ENCODE measurements at regions not wholly inside any gene's neighbourhood (a gene's known extent, or its start where the extent isn't known, plus 50 kb on each side); places are given as distances from the start of the nearest gene placed in this dataset.

GRCh38 chr9:92185681-92186080 is 70.5 kb upstream of the SPTLC1 start:
- peaks cover 0 to 7% (median 0%) of the 10 kb centered on the region in 4 experiments; a peak in 1 of 7 replicates for H3K4me1 ChIP-seq (replicated peaks in 1 of 4; ENCODE audit: control insufficient read depth in 3 of 4, insufficient read depth in 4 of 4, low read length in 3 of 4)
- FAIRE-seq (no peak), DNase-seq (ENCODE audit: low read depth in 1 of 2, low spot score in 2 of 2) (no peak)
- H3K4me3 ChIP-seq (ENCODE audit: extremely low read depth in 1 of 4, insufficient read depth in 2 of 4, low read depth in 3 of 4, low read length in 4 of 4): no peak overlapping the region
- no peak overlapping the region for H2BK5ac ChIP-seq (ENCODE audit: low read depth, low read length)
- H3K56ac ChIP-seq (replicated peaks; ENCODE audit: insufficient read length, low read depth, low read length): no peak overlapping the region
- ChIA-PET CTCF (ENCODE audit: partially characterized antibody) (interaction anchor here (1.6 to 3.2 kb wide), 2 partner anchors 9 to 48 kb away, joined by 4 to 30 read pairs; no protein-coding TSS in a partner anchor), POLR2A (ENCODE audit: partially characterized antibody) (no interaction called here)
- WGBS, 2 experiments (ENCODE audit: extremely low coverage in 1 of 2, insufficient coverage in 1 of 2, insufficient read length in 1 of 2, insufficient replicate concordance in 2 of 2, low coverage in 1 of 2, low lambda C conversion rate in 2 of 2, missing lambda C conversion rate in 1 of 2): 95% methylated on average over 5 of the region's 5 CpGs; no CpG with 5 or more reads in 1 of the 2 experiments
- H3K9me3 ChIP-seq (ENCODE audit: insufficient read depth in 2 of 2, low read depth in 1 of 2, low read length in 1 of 2): peaks cover 4 to 7% of the 10 kb centered on the region in 2 experiments; a peak in 1 of 4 replicates
- H2BK120ac ChIP-seq (replicated peaks; ENCODE audit: low read depth, low read length): no peak overlapping the region
- H3K23me2 ChIP-seq (ENCODE audit: low read depth, low read length): peaks cover 7% of the 10 kb centered on the region; the same call in 1 of the 2 replicates
- no peak overlapping the region for H2AK5ac ChIP-seq (ENCODE audit: low read depth, low read length)
- no peak overlapping the region for H3K4me2 ChIP-seq (ENCODE audit: insufficient read depth in 1 of 2, low read depth in 2 of 2, low read length in 2 of 2)
- H2BK20ac ChIP-seq (ENCODE audit: low read length): no peak overlapping the region
- no peak overlapping the region for H2AFZ ChIP-seq (ENCODE audit: low read length)
- H3K79me1 ChIP-seq (ENCODE audit: low read depth, low read length): no peaks in the 10 kb centered on the region; the same call in 1 of the 2 replicates
- H4K91ac ChIP-seq (replicated peaks; ENCODE audit: insufficient read length, low read length): no peak overlapping the region
- H3K79me2 ChIP-seq (ENCODE audit: control insufficient read depth in 1 of 2, insufficient read depth in 2 of 2, low read length in 2 of 2): no peaks in the 10 kb centered on the region
- no peak overlapping the region for H3K23ac ChIP-seq (ENCODE audit: insufficient read length)
- H2BK12ac ChIP-seq (ENCODE audit: low read depth, low read length): no peak overlapping the region
- H3K27me3 ChIP-seq (replicated peaks in 1 of 4; ENCODE audit: control insufficient read depth in 3 of 4, extremely low read depth in 1 of 4, insufficient read depth in 3 of 4, low read length in 3 of 4): peaks cover 0 to 1% (median 0%) of the 10 kb centered on the region in 4 experiments; a peak in 1 of 7 replicates
- no peak overlapping the region for H3K4ac ChIP-seq (replicated peaks; ENCODE audit: insufficient read length, low read depth, low read length)
- no peaks in the 10 kb centered on the region for H4K20me1 ChIP-seq (replicated peaks in 1 of 2; ENCODE audit: control insufficient read depth in 1 of 2, insufficient read depth in 2 of 2, low read length in 2 of 2)
- no peak overlapping the region for H2BK15ac ChIP-seq (ENCODE audit: low read length)
- H4K5ac ChIP-seq (ENCODE audit: insufficient read length, low read depth, low read length): no peak overlapping the region
- no peak overlapping the region for H3K9ac ChIP-seq (replicated peaks in 1 of 4; ENCODE audit: extremely low read depth in 1 of 4, low read depth in 3 of 4, low read length in 3 of 4)
- H3K18ac ChIP-seq (ENCODE audit: extremely low read depth, low read length): no peak overlapping the region
- no peak overlapping the region for H4K8ac ChIP-seq (ENCODE audit: extremely low read depth, insufficient read depth, low read length)
- no peaks in the 10 kb centered on the region for H3K36me3 ChIP-seq (ENCODE audit: control insufficient read depth in 2 of 4, insufficient read depth in 4 of 4, low read length in 3 of 4)
- no peak overlapping the region for H3K27ac ChIP-seq (ENCODE audit: low read depth, low read length)
- H3K14ac ChIP-seq (ENCODE audit: insufficient read length): no peak overlapping the region

Measured in H1 (cell line).